H1 (cell line): ENCODE measurements at regions not wholly inside any gene's neighbourhood (a gene's known extent, or its start where the extent isn't known, plus 50 kb on each side); places are given as distances from the start of the nearest gene placed in this dataset.

Experiments used
- CTCF ChIA-PET: fragments of 300-600 bp; sonication (Branson Sonifier 250); formaldehyde crosslinking; loops from one replicate; lab custom pipeline; 2021; ENCODE audit not compliant: partially characterized antibody; lab: Charles Lee
- POLR2A ChIA-PET: fragments of 300-600 bp; sonication (Branson Sonifier 250); formaldehyde crosslinking; loops from one replicate; lab custom pipeline; 2021; ENCODE audit warnings: inconsistent platforms; ENCODE audit not compliant: partially characterized antibody; lab: Charles Lee
- DNase-seq, 2 experiments: peaks; one replicate each; pipeline versions ENCODE4 v3.0.0 to v3.0.0-alpha.2; 2010 to 2022; ENCODE audit warnings: low spot score in 2 of 2, low read depth in 1 of 2, mixed read lengths in 1 of 2
- FAIRE-seq: peaks from 2 replicates; lab custom pipeline; 2011; peaks lifted over from hg19 to GRCh38; lab: Jason Lieb, UNC
- H2AFZ ChIP-seq: 2 replicates; pipeline ENCODE4 v1.8.1; 2012; ENCODE audit warnings: low read length, inconsistent platforms
- H2AK5ac ChIP-seq: 2 replicates; pipeline ENCODE4 v1.6.1; 2013; ENCODE audit warnings: low read depth, low read length
- H2BK120ac ChIP-seq: replicated peaks from 2 replicates; pipeline ENCODE3; 2013; ENCODE audit warnings: low read depth, low read length, inconsistent platforms
- H2BK12ac ChIP-seq: 2 replicates; pipeline ENCODE4 v1.6.1; 2013; ENCODE audit warnings: low read depth, low read length
- H2BK15ac ChIP-seq: 2 replicates; pipeline ENCODE4 v1.6.1; 2013; ENCODE audit warnings: low read length
- H2BK20ac ChIP-seq: 2 replicates; pipeline ENCODE4 v1.6.1; 2013; ENCODE audit warnings: low read length
- H2BK5ac ChIP-seq: 2 replicates; pipeline ENCODE4 v1.6.1; 2013; ENCODE audit warnings: low read depth, low read length
- H3K14ac ChIP-seq: 2 replicates; pipeline ENCODE4 v1.6.1; 2013; ENCODE audit warnings: inconsistent platforms; ENCODE audit not compliant: insufficient read length
- H3K18ac ChIP-seq: 2 replicates; pipeline ENCODE4 v1.6.1; 2013; ENCODE audit warnings: low read length; ENCODE audit errors: extremely low read depth
- H3K23ac ChIP-seq: 2 replicates; pipeline ENCODE4 v1.6.1; 2013; ENCODE audit warnings: inconsistent platforms; ENCODE audit not compliant: insufficient read length
- H3K23me2 ChIP-seq: 2 replicates; pipeline ENCODE4 v1.6.1; 2013; ENCODE audit warnings: low read depth, low read length
- H3K27ac ChIP-seq: 2 replicates; pipeline ENCODE4 v1.6.1; 2011; ENCODE audit warnings: low read depth, low read length, inconsistent platforms
- H3K27me3 ChIP-seq, 4 experiments: replicated peaks in 1 of 4; 1 replicate in 1 of 4; 2 replicates in 3 of 4; pipeline versions ENCODE4 v1.6.1 to v1.8.1; 2011 to 2013; ENCODE audit warnings: low read length in 3 of 4, mild to moderate bottlenecking in 3 of 4, inconsistent platforms in 2 of 4, mixed read lengths in 2 of 4, moderate library complexity in 1 of 4; ENCODE audit not compliant: control insufficient read depth in 3 of 4, insufficient read depth in 3 of 4; ENCODE audit errors: extremely low read depth in 1 of 4
- H3K36me3 ChIP-seq, 4 experiments: 2 replicates each; pipeline versions ENCODE4 v1.6.1 to v1.8.1; 2011 to 2013; ENCODE audit warnings: mild to moderate bottlenecking in 4 of 4, low read length in 3 of 4, moderate library complexity in 2 of 4, control low read depth in 1 of 4, inconsistent platforms in 1 of 4; ENCODE audit not compliant: insufficient read depth in 4 of 4, control insufficient read depth in 2 of 4
- H3K4ac ChIP-seq: replicated peaks from 2 replicates; pipeline ENCODE3; 2013; ENCODE audit warnings: low read length, low read depth, mixed read lengths, inconsistent platforms; ENCODE audit not compliant: insufficient read length
- H3K4me1 ChIP-seq, 4 experiments: replicated peaks in 1 of 4; 1 replicate in 1 of 4; 2 replicates in 3 of 4; pipeline versions ENCODE4 v1.6.1 to v1.8.1; 2011 to 2013; ENCODE audit warnings: low read length in 3 of 4, inconsistent platforms in 2 of 4, mixed read lengths in 1 of 4; ENCODE audit not compliant: insufficient read depth in 4 of 4, control insufficient read depth in 3 of 4
- H3K4me2 ChIP-seq, 2 experiments: 2 replicates each; pipeline versions ENCODE4 v1.6.1 to v1.8.1; 2011 to 2013; ENCODE audit warnings: low read depth in 2 of 2, low read length in 2 of 2, control low read depth in 1 of 2, inconsistent platforms in 1 of 2, mild to moderate bottlenecking in 1 of 2; ENCODE audit not compliant: insufficient read depth in 1 of 2
- H3K4me3 ChIP-seq, 4 experiments: fragments of 200-600, 300-600 bp in 1 of 4; sonication (generic), shearing (Covaris generic), sonication (Bioruptor Twin) in 1 of 4; 2 replicates each; pipeline versions ENCODE4 v1.5.1 to v1.8.1; 2011 to 2016; ENCODE audit warnings: low read length in 4 of 4, low read depth in 3 of 4, control low read depth in 2 of 4, inconsistent platforms in 2 of 4, mild to moderate bottlenecking in 2 of 4, mixed read lengths in 1 of 4, moderate library complexity in 1 of 4; ENCODE audit not compliant: insufficient read depth in 2 of 4; ENCODE audit errors: extremely low read depth in 1 of 4
- H3K56ac ChIP-seq: replicated peaks from 2 replicates; pipeline ENCODE3; 2013; ENCODE audit warnings: low read depth, mild to moderate bottlenecking, mixed read lengths, low read length, inconsistent platforms; ENCODE audit not compliant: insufficient read length
- H3K79me1 ChIP-seq: 2 replicates; pipeline ENCODE4 v1.6.1; 2013; ENCODE audit warnings: low read depth, low read length, control low read depth
- H3K79me2 ChIP-seq, 2 experiments: 2 replicates each; pipeline versions ENCODE4 v1.6.1 to v1.8.1; 2012 to 2013; ENCODE audit warnings: low read length in 2 of 2, mild to moderate bottlenecking in 2 of 2, inconsistent platforms in 1 of 2; ENCODE audit not compliant: insufficient read depth in 2 of 2, control insufficient read depth in 1 of 2
- H3K9ac ChIP-seq, 4 experiments: replicated peaks in 1 of 4; 1 replicate in 1 of 4; 2 replicates in 3 of 4; pipeline versions ENCODE4 v1.6.1 to v1.8.1; 2011 to 2013; ENCODE audit warnings: low read depth in 3 of 4, low read length in 3 of 4, control low read depth in 2 of 4, mild to moderate bottlenecking in 2 of 4, moderate library complexity in 2 of 4, inconsistent platforms in 1 of 4; ENCODE audit errors: extremely low read depth in 1 of 4
- H3K9me3 ChIP-seq, 2 experiments: 2 replicates each; pipeline versions ENCODE4 v1.6.1 to v1.8.1; 2012 to 2013; ENCODE audit warnings: mild to moderate bottlenecking in 2 of 2, moderate library complexity in 2 of 2, control low read depth in 1 of 2, inconsistent platforms in 1 of 2, low read depth in 1 of 2, low read length in 1 of 2, mixed read lengths in 1 of 2; ENCODE audit not compliant: insufficient read depth in 2 of 2
- H4K20me1 ChIP-seq, 2 experiments: replicated peaks in 1 of 2; 2 replicates each; pipeline versions ENCODE3 to v1.8.1; 2011 to 2013; ENCODE audit warnings: inconsistent platforms in 2 of 2, low read length in 2 of 2, mild to moderate bottlenecking in 1 of 2; ENCODE audit not compliant: insufficient read depth in 2 of 2, control insufficient read depth in 1 of 2
- H4K5ac ChIP-seq: 2 replicates; pipeline ENCODE4 v1.6.1; 2013; ENCODE audit warnings: low read length, low read depth, mixed read lengths, inconsistent platforms; ENCODE audit not compliant: insufficient read length
- H4K8ac ChIP-seq: 2 replicates; pipeline ENCODE4 v1.8.0; 2013; ENCODE audit warnings: mild to moderate bottlenecking, moderate library complexity, low read length, inconsistent platforms; ENCODE audit not compliant: insufficient read depth; ENCODE audit errors: extremely low read depth
- H4K91ac ChIP-seq: replicated peaks from 2 replicates; pipeline ENCODE3; 2013; ENCODE audit warnings: low read length, mixed read lengths, inconsistent platforms; ENCODE audit not compliant: insufficient read length
- CTBP2 ChIP-seq: IDR thresholded peaks from 2 replicates; pipeline ENCODE4 v1.7.0; 2011; ENCODE audit warnings: borderline replicate concordance, mild to moderate bottlenecking, moderate library complexity, mixed read lengths, low read length; ENCODE audit not compliant: insufficient read depth, insufficient read length
- GABPA ChIP-seq: IDR thresholded peaks from 2 replicates; pipeline ENCODE4 v1.6.1; 2011; ENCODE audit warnings: mild to moderate bottlenecking, low read length, moderate library complexity, borderline replicate concordance; ENCODE audit not compliant: insufficient read depth
- NANOG ChIP-seq: IDR thresholded peaks from 2 replicates; pipeline ENCODE4 v1.6.1; 2011; ENCODE audit warnings: low read length, low read depth, mild to moderate bottlenecking, inconsistent platforms; ENCODE audit not compliant: insufficient read depth, poor library complexity, severe bottlenecking
- RFX5 ChIP-seq: IDR thresholded peaks from 2 replicates; pipeline ENCODE4 v1.6.1; 2011; ENCODE audit warnings: low read depth, low read length, improper control_type of control experiment, borderline replicate concordance
- SIRT6 ChIP-seq: IDR thresholded peaks from one replicate; pipeline ENCODE4 v1.7.1; 2012; ENCODE audit warnings: low read length, inconsistent platforms
- ZNF274 ChIP-seq: IDR thresholded peaks from 2 replicates; pipeline ENCODE4 v1.7.0; 2012; ENCODE audit warnings: low read length, borderline replicate concordance; ENCODE audit errors: extremely low read depth
- WGBS, 2 experiments: shearing (Covaris generic) in 1 of 2; methylation state at CpG; one replicate each; pipeline versions ENCODE4 v1.1.6 to v1.1.7; 2013 to 2015; ENCODE audit warnings: low lambda C conversion rate in 2 of 2, mixed read lengths in 2 of 2, inconsistent platforms in 1 of 2, low coverage in 1 of 2, missing lambda C conversion rate in 1 of 2; ENCODE audit not compliant: insufficient replicate concordance in 2 of 2, insufficient coverage in 1 of 2, insufficient read length in 1 of 2; ENCODE audit errors: extremely low coverage in 1 of 2, missing lambda C conversion rate in 1 of 2; 5-methylcytosine and 5-hydroxymethylcytosine counted together

- Histone ChIP-seq H2BK5ac (no peak overlapping the region), H2BK15ac (no peak overlapping the region), H3K27ac (no peak overlapping the region), H3K27me3 (no peaks in the 10 kb centered on the region), H3K9me3 (no peaks in the 10 kb centered on the region), H3K9ac (no peak overlapping the region; a peak in 1 of 7 replicates), H2BK20ac (no peak overlapping the region), H3K56ac (no peak overlapping the region), H3K23ac (no peak overlapping the region), H3K4me1 (peaks cover 0 to 4% (median 0%) of the 10 kb centered on the region in 4 experiments; a peak in 3 of 7 replicates), H4K20me1 (no peaks in the 10 kb centered on the region), H4K91ac (peak overlapping the region; percentile 19), H2BK120ac (no peak overlapping the region), H2BK12ac (0 out of 2 replicates have a peak overlapping the region, but pooled peaks have one; percentile 50), H3K4me3 (no peak overlapping the region), H3K23me2 (no peaks in the 10 kb centered on the region), H4K8ac (peak overlapping the region; percentile 77; the same call in 1 of the 2 replicates), H3K14ac (no peak overlapping the region), H3K79me2 (no peaks in the 10 kb centered on the region), H3K79me1 (no peaks in the 10 kb centered on the region), H3K4ac (no peak overlapping the region), H3K36me3 (no peaks in the 10 kb centered on the region), H4K5ac (no peak overlapping the region), H2AK5ac (no peak overlapping the region), H2AFZ (no peak overlapping the region), H3K18ac (no peak overlapping the region), H3K4me2 (no peak overlapping the region)
- TF ChIP-seq SIRT6 (no peak), RFX5 (no peak), ZNF274 (no peak), NANOG (no peak), GABPA (no peak), CTBP2 (no peak)
- POLR2A ChIA-PET: no interaction called here
- FAIRE-seq (no peak), DNase-seq (no peak)
- WGBS, 2 experiments: 82% methylated on average over 18 of the region's 18 CpGs; no CpG with 5 or more reads in 1 of the 2 experiments
- CTCF ChIA-PET: interaction anchor here (0.8 to 18.6 kb wide), 13 partner anchors 8 to 81 kb away, joined by 3 to 277 read pairs (median 5); no protein-coding TSS in a partner anchor
Observed at GRCh38 chr16:85480727-85481101, 132.4 kb upstream of the GSE1 start.
